Natural killer cell treated with Interleukin-12 subunit alpha and Interleukin-12 subunit beta and Interleukin-15 and Interleukin-18, amount 100 ng/mL, for 72 hours (primary cell): ENCODE measurements at regions not wholly inside any gene's neighbourhood (a gene's known extent, or its start where the extent isn't known, plus 50 kb on each side); places are given as distances from the start of the nearest gene placed in this dataset.
"Not testable (repeated sequence)": the region's sequence is repeated elsewhere in the genome, so short reads cannot be mapped to it uniquely, and the experiment has no call there.

Source experiments
- ATAC-seq, 2 donors: fragments of 150-1000 bp; cut with Tn5 transposase in 1 of 2; sonication (Bioruptor Pico), chemical (Tn5 transposase) in 1 of 2; 2 replicates each; pipeline ENCODE4 v1.10.0; 2021
- DNase-seq: peaks from one replicate; pipeline ENCODE4 v3.0.0; 2022; ENCODE audit warnings: low spot score
- H3K27ac Mint-ChIP-seq, 2 donors: 1 replicate in 1 of 2; 2 replicates in 1 of 2; pipeline ENCODE4 v1.8.0; 2022; ENCODE audit warnings: mixed read lengths in 2 of 2, mild to moderate bottlenecking in 1 of 2, moderate library complexity in 1 of 2
- H3K27me3 Mint-ChIP-seq, 2 donors: 1 replicate in 1 of 2; 2 replicates in 1 of 2; pipeline ENCODE4 v1.8.0; 2022; ENCODE audit warnings: mixed read lengths in 2 of 2
- H3K36me3 Mint-ChIP-seq: one replicate; pipeline ENCODE4 v1.8.0; 2022; ENCODE audit warnings: mixed read lengths
- H3K4me1 Mint-ChIP-seq, 2 donors: 1 replicate in 1 of 2; 2 replicates in 1 of 2; pipeline ENCODE4 v1.8.0; 2022; ENCODE audit warnings: low read depth in 2 of 2, mixed read lengths in 2 of 2, mild to moderate bottlenecking in 1 of 2
- H3K4me3 Mint-ChIP-seq: one replicate; pipeline ENCODE4 v1.8.0; 2022; ENCODE audit warnings: mixed read lengths
- H3K9me3 Mint-ChIP-seq: 2 replicates; pipeline ENCODE4 v1.8.0; 2022; ENCODE audit warnings: mixed read lengths

DNA sequence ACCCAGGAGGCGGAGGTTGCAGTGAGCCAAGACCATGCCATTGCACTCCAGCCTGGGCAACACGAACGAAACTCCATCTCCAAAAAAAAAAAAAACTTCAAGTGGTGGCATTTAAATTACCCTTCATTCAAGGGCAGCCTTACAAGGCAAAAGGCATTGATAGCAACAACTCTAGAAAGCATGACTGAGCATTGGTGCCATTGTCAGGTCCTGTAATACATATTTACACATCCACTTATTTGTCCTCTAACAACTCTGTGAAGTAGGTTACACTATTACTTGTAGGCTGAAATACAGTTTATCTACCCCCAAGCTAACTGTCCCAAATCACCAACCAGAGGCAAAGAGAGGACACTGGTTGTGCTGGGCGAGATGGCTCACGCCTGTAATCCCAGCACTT is 52.7 kb upstream of the LARP1 start:
- no peak for DNase-seq
- H3K9me3 Mint-ChIP-seq: no peaks in the 10 kb centered on the region
- H3K27ac Mint-ChIP-seq: no peak overlapping the region
- H3K36me3 Mint-ChIP-seq: no peaks in the 10 kb centered on the region
- peaks cover 1 to 2% of the 10 kb centered on the region in 2 donors for H3K27me3 Mint-ChIP-seq
- no peak for ATAC-seq
- no peaks in the 10 kb centered on the region for H3K4me1 Mint-ChIP-seq
- no peak overlapping the region for H3K4me3 Mint-ChIP-seq

DNA sequence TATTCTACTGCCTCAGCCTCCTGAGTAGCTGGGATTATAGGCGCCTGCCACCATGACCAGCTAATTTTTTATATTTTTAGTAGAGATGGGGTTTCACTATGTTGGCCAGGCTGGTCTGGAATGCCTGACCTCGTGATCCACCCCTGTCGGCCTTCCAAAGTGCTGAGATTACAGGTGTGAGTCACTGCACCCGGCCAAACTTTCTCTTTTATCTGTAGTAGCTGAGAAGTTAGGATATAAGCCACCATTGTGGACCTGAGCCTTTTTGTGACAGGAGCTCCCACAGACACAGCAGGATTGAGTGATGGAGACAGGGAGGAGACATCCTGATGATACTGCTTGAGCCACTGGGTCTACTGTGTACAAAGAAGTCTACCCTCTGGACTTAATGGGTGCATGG is 53.5 kb upstream of the LARP1 start:
- not testable (repeated sequence) for DNase-seq, H3K4me3 Mint-ChIP-seq, H3K4me1 Mint-ChIP-seq, H3K9me3 Mint-ChIP-seq, H3K27ac Mint-ChIP-seq, H3K36me3 Mint-ChIP-seq, H3K27me3 Mint-ChIP-seq, ATAC-seq

DNA sequence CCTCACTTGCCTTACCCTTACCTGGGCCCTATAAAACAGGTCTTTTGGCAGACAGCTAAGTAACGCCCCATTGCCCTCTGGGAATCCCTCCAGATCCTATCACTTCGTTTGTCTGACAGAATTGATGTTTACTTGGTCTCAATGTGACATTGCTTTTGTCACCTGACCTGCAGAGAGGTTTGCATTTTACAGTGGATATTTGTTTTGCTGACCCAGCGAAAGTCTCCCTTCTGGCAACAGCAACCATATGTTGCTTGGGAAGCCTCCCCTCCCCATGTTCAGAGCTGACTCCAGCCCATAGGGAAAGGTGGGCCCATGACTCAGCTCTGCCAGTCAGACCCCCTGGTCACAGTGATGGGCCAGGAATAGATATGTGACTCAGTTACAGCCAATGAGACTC is 54.0 kb upstream of the LARP1 start:
- Mint-ChIP-seq H3K4me1 (no peaks in the 10 kb centered on the region), H3K4me3 (no peak overlapping the region), H3K27ac (no peak overlapping the region), H3K9me3 (no peaks in the 10 kb centered on the region), H3K36me3 (no peaks in the 10 kb centered on the region), H3K27me3 (peaks cover 12 to 13% of the 10 kb centered on the region in 2 donors)
- no peak for DNase-seq
- no peak for ATAC-seq

DNA sequence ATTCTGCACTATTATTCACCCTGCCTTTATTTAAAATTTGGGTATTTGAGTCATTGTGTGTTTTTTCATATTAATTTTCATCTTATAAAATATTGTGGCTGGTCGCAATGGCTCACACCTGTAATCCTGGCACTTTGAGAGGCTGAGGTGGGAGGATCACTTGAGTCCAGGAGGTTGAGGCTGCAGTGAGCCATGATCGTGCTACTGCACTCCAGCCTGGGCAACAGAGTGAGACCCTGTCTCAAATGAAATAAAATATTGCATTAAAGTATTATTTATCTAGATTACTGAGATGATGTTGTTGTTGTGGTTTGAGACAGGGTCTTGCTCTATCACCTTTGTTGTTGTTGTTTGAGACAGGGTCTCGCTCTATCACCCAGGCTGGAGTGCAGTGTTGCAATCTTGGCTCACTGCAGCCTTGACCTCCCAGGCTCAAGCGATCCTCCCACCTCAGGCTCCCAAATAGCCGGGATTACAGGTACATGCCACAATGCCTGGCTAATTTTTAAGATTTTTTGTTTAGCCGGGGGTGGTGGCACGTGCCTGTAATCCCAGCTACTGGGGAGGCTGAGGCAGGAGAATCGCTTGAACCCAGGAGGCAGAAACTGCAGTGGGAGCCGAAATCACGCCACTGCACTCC is 54.8 kb upstream of the LARP1 start:
- ATAC-seq, H3K36me3 Mint-ChIP-seq, H3K27ac Mint-ChIP-seq, H3K4me1 Mint-ChIP-seq, H3K9me3 Mint-ChIP-seq, H3K4me3 Mint-ChIP-seq, DNase-seq: not testable (repeated sequence)
- H3K27me3 Mint-ChIP-seq: peaks cover 12 to 13% of the 10 kb centered on the region in 2 donors

DNA sequence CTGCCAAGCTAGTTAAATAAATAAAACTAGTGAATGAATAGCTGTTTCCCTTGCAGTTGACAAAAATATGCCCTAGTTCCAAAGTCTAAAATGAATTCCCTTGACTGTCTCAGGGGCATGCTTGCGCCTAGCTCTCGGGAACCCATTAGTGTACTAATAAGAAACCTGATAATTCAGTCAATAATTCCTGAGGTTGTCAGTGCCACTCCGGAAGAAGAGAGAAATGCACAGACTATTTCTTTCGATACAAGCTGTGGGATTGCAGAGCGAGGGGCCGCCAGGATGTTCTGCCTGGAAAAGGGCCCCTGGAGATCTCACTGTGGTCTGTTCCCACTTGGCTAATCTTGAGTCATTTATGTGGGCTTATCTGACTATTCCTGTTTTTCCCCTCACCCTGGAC is 56.4 kb upstream of the LARP1 start:
- no peaks in the 10 kb centered on the region for H3K9me3 Mint-ChIP-seq
- H3K27ac Mint-ChIP-seq: no peak overlapping the region
- no peak for ATAC-seq
- no peak overlapping the region for H3K4me3 Mint-ChIP-seq
- no peak for DNase-seq
- H3K36me3 Mint-ChIP-seq: no peaks in the 10 kb centered on the region
- H3K4me1 Mint-ChIP-seq: no peaks in the 10 kb centered on the region
- peaks cover 12 to 13% of the 10 kb centered on the region in 2 donors for H3K27me3 Mint-ChIP-seq

DNA sequence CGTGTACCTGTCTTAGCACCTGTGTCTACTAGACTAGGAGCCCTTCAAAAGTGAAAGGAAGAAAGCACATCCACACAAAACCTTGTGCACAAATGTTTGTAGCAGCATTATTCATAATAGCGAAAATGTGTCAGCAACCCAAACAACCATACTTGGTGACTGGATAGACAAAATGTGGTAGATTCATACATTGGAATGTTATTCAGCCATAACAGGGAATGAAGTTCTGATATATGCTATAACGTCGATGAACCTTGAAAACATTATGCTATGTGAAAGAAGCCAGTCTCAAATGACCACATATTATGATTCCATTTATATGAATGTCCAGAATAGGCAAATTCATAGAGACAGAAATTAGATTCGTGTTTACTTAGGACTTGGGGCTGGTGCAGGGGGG is 57.8 kb upstream of the LARP1 start:
- H3K4me3 Mint-ChIP-seq: no peak overlapping the region
- H3K4me1 Mint-ChIP-seq: no peaks in the 10 kb centered on the region
- H3K27ac Mint-ChIP-seq: no peak overlapping the region
- no peak for DNase-seq
- no peaks in the 10 kb centered on the region for H3K9me3 Mint-ChIP-seq
- no peak for ATAC-seq
- peaks cover 13% of the 10 kb centered on the region in 2 donors for H3K27me3 Mint-ChIP-seq
- no peaks in the 10 kb centered on the region for H3K36me3 Mint-ChIP-seq

DNA sequence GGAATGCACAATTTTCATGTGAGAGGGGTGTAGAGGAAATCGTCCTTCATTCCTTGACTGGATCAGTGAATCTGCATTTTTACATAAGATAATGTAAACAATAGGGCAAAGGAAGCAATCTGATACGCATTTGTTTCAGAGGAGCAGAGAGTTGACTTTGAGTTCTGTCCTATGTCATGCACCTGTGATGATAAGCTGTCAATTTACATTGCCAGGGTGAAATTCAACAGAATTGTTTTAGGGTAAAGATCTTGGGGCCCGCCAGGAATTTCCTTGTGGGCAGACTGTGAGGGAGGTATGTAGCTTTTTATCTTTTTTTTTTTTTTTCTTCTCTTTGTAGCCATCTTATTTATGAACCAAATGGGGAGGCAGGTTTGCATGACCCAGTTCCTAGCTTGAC is 58.3 kb upstream of the LARP1 start:
- Mint-ChIP-seq H3K36me3 (no peaks in the 10 kb centered on the region), H3K9me3 (no peaks in the 10 kb centered on the region), H3K4me1 (no peaks in the 10 kb centered on the region), H3K27ac (no peak overlapping the region), H3K4me3 (no peak overlapping the region), H3K27me3 (peaks cover 13 to 17% of the 10 kb centered on the region in 2 donors)
- ATAC-seq: no peak
- DNase-seq: no peak

DNA sequence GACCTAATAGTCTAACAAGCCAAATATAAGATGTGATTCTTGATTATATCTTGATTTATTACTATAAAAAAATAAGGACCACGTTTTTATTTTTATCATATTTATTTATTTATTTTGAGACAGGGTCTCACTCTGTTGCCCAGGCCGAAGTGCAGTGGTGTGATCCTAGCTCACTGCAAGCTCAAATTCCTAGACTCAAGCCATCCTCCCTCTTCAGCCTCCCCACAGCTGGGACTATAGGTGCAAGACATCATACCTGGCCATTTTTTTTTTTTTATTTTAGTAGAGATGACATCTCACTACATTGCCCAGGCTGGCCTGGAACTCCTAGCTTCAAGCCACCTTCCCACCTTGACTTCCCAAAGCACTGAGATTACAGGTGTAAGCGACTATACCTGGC is 61.0 kb upstream of the LARP1 start:
- H3K9me3 Mint-ChIP-seq: no peaks in the 10 kb centered on the region
- no peaks in the 10 kb centered on the region for H3K4me1 Mint-ChIP-seq
- no peak overlapping the region for H3K27ac Mint-ChIP-seq
- ATAC-seq (no peak), DNase-seq (no peak)
- no peaks in the 10 kb centered on the region for H3K36me3 Mint-ChIP-seq
- H3K27me3 Mint-ChIP-seq: peaks cover 13 to 17% of the 10 kb centered on the region in 2 donors
- no peak overlapping the region for H3K4me3 Mint-ChIP-seq

DNA sequence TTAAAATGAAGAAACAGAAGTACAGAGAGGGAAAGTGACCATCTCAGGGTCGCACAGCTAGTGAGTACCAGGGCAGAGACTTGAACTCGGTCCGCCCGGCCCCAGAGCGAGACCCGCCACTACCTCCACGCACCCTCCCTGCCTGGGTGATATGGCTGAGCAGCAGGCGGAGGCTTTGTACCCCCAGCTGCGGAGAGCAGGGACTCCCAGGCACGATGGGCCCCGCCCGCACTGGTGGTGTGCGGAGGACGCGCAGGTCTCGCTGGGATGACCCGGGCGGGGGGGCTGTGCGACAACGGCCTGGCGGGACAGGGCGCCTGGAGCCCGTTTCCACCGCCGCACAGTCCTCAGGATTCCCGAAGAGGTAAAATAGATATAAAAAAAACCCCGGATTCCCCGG is 64.7 kb upstream of the LARP1 start:
- peaks cover 0 to 10% of the 10 kb centered on the region in 2 donors for H3K27me3 Mint-ChIP-seq
- H3K4me3 Mint-ChIP-seq: no peak overlapping the region
- no peak for ATAC-seq
- DNase-seq: no peak
- no peak overlapping the region for H3K27ac Mint-ChIP-seq
- H3K4me1 Mint-ChIP-seq: no peaks in the 10 kb centered on the region
- no peaks in the 10 kb centered on the region for H3K36me3 Mint-ChIP-seq
- H3K9me3 Mint-ChIP-seq: no peaks in the 10 kb centered on the region

DNA sequence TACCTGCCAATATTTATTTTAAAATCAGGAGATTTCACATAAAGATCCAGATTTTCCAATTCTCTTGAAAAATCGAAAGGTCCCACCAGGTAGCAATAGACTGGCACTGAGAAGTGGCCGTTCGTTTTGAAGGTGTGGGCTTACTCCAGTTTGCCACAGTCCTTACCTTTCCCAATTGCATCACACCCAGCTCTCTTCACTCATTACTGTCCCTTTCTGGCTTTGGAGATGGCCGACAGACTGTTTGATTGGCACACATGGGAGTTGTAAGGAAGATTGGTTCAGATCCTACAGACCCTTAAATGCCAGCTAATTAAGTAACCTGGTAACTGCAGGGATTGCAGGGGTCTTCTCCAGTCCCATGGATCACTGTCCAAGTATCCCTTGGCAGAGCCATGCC is 68.7 kb upstream of the LARP1 start:
- Mint-ChIP-seq H3K4me1 (peaks cover 0 to 5% of the 10 kb centered on the region in 2 donors), H3K27me3 (peaks cover 0 to 7% of the 10 kb centered on the region in 2 donors), H3K4me3 (no peak overlapping the region), H3K27ac (no peak overlapping the region), H3K36me3 (no peaks in the 10 kb centered on the region), H3K9me3 (no peaks in the 10 kb centered on the region)
- ATAC-seq (no peak), DNase-seq (no peak)

DNA sequence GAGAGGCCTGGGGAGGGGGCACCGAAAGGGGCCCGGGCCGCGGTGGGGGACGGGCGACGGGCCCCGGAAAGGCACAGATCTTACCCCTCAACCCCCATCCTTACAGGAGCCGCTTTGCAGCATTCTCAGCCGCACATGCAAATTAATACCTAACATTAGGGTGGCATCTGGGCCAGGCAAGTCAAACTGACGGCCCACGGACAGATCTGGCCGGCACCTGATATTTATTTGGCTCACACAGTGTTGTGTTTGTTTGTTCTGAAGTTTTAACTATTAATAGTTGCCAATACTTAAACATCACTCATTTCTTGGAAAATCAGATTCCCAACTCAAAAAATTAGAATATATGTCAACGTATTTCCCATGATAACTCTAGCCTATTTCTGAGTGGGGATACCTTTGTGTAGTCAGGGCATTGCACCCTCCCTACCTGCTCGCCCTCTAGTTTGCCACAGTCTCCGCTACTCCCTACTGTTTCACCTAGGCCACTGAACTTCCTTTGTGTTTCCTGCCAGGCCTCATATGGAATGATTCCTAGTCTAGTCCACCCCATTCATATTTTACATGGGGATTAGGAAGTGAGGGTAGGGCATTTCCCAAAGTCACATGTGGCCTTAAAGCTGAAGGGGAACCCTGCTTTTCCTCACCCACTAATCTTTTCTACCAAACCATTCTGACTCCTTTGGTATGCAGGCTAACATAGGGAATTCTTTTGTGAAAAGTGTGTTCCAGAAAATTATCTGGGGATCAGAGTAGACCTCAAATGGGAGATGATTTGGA is 71.9 kb upstream of the LARP1 start:
- Mint-ChIP-seq H3K4me1 (peaks cover 0 to 5% of the 10 kb centered on the region in 2 donors), H3K36me3 (no peaks in the 10 kb centered on the region), H3K27ac (no peak overlapping the region), H3K27me3 (peaks cover 0 to 7% of the 10 kb centered on the region in 2 donors), H3K9me3 (no peaks in the 10 kb centered on the region), H3K4me3 (peak overlapping the region; percentile 71)
- no peak for ATAC-seq
- no peak for DNase-seq

DNA sequence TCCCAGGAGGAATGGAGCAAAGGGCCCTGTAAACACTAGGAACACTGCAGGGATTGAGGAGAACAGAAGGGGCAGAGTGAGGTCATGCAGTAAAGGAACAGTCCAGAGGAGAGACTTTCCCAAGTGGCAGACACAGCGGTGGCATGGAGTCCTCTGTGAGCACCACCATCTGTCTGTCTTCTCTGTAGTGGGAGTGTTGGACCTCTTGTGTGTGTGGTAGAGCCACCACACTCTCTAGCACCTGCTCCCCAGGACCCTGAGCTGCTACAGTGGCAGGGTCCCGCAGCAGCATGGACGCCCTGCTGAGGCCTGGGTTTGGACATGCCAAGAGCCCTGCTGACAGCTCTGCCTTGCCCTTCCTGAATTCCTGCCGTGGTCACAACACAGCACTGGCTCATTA is 75.7 kb upstream of the LARP1 start:
- Mint-ChIP-seq H3K4me1 (peaks cover 0 to 5% of the 10 kb centered on the region in 2 donors), H3K27ac (no peak overlapping the region)

DNA sequence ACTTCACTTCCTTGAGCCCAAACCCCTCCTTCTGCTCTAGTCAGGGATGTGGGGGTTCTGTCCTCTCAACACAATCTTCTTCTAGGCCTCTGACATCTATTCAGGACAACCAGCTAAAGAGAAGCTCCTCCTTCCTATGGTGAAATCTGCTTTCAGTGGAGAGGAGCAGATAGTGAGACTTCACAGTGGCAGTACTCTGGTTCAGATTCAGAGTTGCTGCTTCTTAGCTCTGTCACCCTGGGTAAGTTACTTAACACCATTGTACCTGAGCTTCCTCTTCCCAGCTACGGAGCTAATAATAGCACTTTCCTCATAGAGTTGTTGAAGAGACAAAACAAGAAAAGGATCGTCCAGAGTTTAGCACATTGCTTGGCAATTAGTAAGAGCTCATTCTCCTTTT is 77.3 kb upstream of the LARP1 start:
- no peaks in the 10 kb centered on the region for H3K4me1 Mint-ChIP-seq
- no peak for ATAC-seq
- H3K9me3 Mint-ChIP-seq: no peaks in the 10 kb centered on the region

More for the DNA sequence above, 75.7 kb upstream of the LARP1 start:
- ATAC-seq (no peak), DNase-seq (no peak)
- Mint-ChIP-seq H3K4me3 (no peak overlapping the region), H3K9me3 (no peaks in the 10 kb centered on the region), H3K36me3 (no peaks in the 10 kb centered on the region), H3K27me3 (peaks cover 0 to 5% of the 10 kb centered on the region in 2 donors)

DNA sequence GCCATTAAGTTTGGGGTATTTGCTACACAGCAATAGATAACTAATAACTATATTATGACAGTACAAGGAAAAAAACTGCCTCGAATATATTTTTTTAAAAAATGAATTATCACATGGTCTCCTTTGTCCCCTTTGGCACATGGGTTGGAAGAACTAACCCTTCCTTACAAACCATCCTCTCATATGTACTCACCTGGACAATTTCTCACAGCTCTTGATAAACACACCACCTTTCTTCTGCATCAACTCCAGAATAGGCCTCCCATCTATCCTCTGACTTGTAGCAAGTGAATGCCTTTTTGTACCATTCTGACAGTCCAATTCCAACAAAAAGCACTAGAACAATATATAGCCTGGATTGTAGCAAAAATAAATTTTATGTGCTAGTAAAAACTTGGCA is 78.7 kb upstream of the LARP1 start:
- H3K27me3 Mint-ChIP-seq: peaks cover 0 to 2% of the 10 kb centered on the region in 2 donors
- no peaks in the 10 kb centered on the region for H3K4me1 Mint-ChIP-seq
- H3K27ac Mint-ChIP-seq: no peak overlapping the region
- ATAC-seq: no peak
- DNase-seq: no peak
- H3K9me3 Mint-ChIP-seq: no peaks in the 10 kb centered on the region
- no peaks in the 10 kb centered on the region for H3K36me3 Mint-ChIP-seq
- no peak overlapping the region for H3K4me3 Mint-ChIP-seq

More for the DNA sequence above, 77.3 kb upstream of the LARP1 start:
- Mint-ChIP-seq H3K27ac (no peak overlapping the region), H3K36me3 (no peaks in the 10 kb centered on the region), H3K27me3 (peaks cover 0 to 2% of the 10 kb centered on the region in 2 donors), H3K4me3 (no peak overlapping the region)
- DNase-seq: no peak
